ENCODE measurements at regions not wholly inside any gene's neighbourhood (a gene's known extent, or its start where the extent isn't known, plus 50 kb on each side); places are given as distances from the start of the nearest gene placed in this dataset.

- TF ChIP-seq CTCF (IDR thresholded peaks at IDR 0.05; ENCODE audit: low read depth, low read length, poor library complexity, severe bottlenecking) (no peak), EZH2phosphoT487 (IDR thresholded peaks at IDR 0.05; ENCODE audit: borderline replicate concordance, low read length) (no peak)
These were observed 288.9 kb upstream of the MYT1L start for GRCh38 chr2:2619995-2620394.

Measured in DOHH2 (cell line).